IMR-90 (cell line): ENCODE measurements at regions not wholly inside any gene's neighbourhood (a gene's known extent, or its start where the extent isn't known, plus 50 kb on each side); places are given as distances from the start of the nearest gene placed in this dataset.
"Not testable (repeated sequence)": the region's sequence is repeated elsewhere in the genome, so short reads cannot be mapped to it uniquely, and the experiment has no call there.

Experiments
- BHLHE40 ChIP-seq: fragments of 150-350 bp; IDR thresholded peaks from 2 replicates; pipeline ENCODE4 v1.6.1; 2016; ENCODE audit warnings: mild to moderate bottlenecking, low read depth, low read length
- CEBPB ChIP-seq: IDR thresholded peaks from 2 replicates; pipeline ENCODE4 v1.6.1; 2012; ENCODE audit warnings: low read depth, low read length, improper control_type of control experiment
- CHD1 ChIP-seq: IDR thresholded peaks from 2 replicates; pipeline ENCODE4 v1.6.1; 2012; ENCODE audit warnings: low read depth, low read length, improper control_type of control experiment
- FOS ChIP-seq: fragments of 150-350 bp; IDR thresholded peaks from 2 replicates; pipeline ENCODE4 v1.6.1; 2016; ENCODE audit warnings: low read depth, low read length
- MXI1 ChIP-seq: IDR thresholded peaks from 2 replicates; pipeline ENCODE4 v1.6.1; 2012; ENCODE audit warnings: low read depth, mild to moderate bottlenecking, low read length, moderate library complexity, borderline replicate concordance
- POLR2A ChIP-seq: IDR thresholded peaks from 2 replicates; pipeline ENCODE4 v1.6.1; 2012; ENCODE audit warnings: mild to moderate bottlenecking, low read depth, low read length
- RAD21 ChIP-seq: IDR thresholded peaks from 2 replicates; pipeline ENCODE4 v1.6.1; 2012; ENCODE audit warnings: low read length, improper control_type of control experiment
- RCOR1 ChIP-seq: IDR thresholded peaks from 2 replicates; pipeline ENCODE4 v1.6.1; 2012; ENCODE audit warnings: mild to moderate bottlenecking, low read length, improper control_type of control experiment; ENCODE audit not compliant: insufficient replicate concordance
- RFX5 ChIP-seq: IDR thresholded peaks from 2 replicates; pipeline ENCODE4 v1.8.0; 2012; ENCODE audit warnings: low read depth, mild to moderate bottlenecking, low read length, moderate library complexity
- SMC3 ChIP-seq: fragments of 150-350 bp; IDR thresholded peaks from 2 replicates; pipeline ENCODE4 v1.6.1; 2016; ENCODE audit warnings: low read depth, mild to moderate bottlenecking, antibody characterized with exemption, low read length, moderate library complexity
- TF ChIP-seq, protein P1 (sequence below): conservative IDR thresholded peaks from 2 replicates; pipeline ENCODE4 v1.5.1; 2012; ENCODE audit warnings: mild to moderate bottlenecking, low read depth, low read length, improper control_type of control experiment
- TF ChIP-seq, protein P2 (sequence below): fragments of 150-350 bp; IDR thresholded peaks from 2 replicates; pipeline ENCODE4 v1.6.1; 2017; ENCODE audit warnings: mild to moderate bottlenecking, antibody characterized with exemption, low read length, low read depth
- TF ChIP-seq, protein P3 (sequence below): fragments of 150-350 bp; IDR thresholded peaks from 2 replicates; pipeline ENCODE4 v1.6.1; 2016; ENCODE audit warnings: low read depth, mild to moderate bottlenecking, low read length, moderate library complexity, borderline replicate concordance

- not testable (repeated sequence) for TF ChIP-seq MXI1, RAD21, POLR2A, CEBPB, RCOR1, RFX5, CHD1, SMC3, FOS, BHLHE40
- TF ChIP-seq, protein P1, sequence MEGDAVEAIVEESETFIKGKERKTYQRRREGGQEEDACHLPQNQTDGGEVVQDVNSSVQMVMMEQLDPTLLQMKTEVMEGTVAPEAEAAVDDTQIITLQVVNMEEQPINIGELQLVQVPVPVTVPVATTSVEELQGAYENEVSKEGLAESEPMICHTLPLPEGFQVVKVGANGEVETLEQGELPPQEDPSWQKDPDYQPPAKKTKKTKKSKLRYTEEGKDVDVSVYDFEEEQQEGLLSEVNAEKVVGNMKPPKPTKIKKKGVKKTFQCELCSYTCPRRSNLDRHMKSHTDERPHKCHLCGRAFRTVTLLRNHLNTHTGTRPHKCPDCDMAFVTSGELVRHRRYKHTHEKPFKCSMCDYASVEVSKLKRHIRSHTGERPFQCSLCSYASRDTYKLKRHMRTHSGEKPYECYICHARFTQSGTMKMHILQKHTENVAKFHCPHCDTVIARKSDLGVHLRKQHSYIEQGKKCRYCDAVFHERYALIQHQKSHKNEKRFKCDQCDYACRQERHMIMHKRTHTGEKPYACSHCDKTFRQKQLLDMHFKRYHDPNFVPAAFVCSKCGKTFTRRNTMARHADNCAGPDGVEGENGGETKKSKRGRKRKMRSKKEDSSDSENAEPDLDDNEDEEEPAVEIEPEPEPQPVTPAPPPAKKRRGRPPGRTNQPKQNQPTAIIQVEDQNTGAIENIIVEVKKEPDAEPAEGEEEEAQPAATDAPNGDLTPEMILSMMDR = not testable (repeated sequence)
- TF ChIP-seq, protein P2, sequence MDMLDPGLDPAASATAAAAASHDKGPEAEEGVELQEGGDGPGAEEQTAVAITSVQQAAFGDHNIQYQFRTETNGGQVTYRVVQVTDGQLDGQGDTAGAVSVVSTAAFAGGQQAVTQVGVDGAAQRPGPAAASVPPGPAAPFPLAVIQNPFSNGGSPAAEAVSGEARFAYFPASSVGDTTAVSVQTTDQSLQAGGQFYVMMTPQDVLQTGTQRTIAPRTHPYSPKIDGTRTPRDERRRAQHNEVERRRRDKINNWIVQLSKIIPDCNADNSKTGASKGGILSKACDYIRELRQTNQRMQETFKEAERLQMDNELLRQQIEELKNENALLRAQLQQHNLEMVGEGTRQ = not testable (repeated sequence)
- TF ChIP-seq, protein P3, sequence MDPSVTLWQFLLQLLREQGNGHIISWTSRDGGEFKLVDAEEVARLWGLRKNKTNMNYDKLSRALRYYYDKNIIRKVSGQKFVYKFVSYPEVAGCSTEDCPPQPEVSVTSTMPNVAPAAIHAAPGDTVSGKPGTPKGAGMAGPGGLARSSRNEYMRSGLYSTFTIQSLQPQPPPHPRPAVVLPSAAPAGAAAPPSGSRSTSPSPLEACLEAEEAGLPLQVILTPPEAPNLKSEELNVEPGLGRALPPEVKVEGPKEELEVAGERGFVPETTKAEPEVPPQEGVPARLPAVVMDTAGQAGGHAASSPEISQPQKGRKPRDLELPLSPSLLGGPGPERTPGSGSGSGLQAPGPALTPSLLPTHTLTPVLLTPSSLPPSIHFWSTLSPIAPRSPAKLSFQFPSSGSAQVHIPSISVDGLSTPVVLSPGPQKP = not testable (repeated sequence)
Observed at GRCh38 chr2:13532781-13533523, 816.2 kb downstream of the TRIB2 start.
